ENCODE measurements at regions not wholly inside any gene's neighbourhood (a gene's known extent, or its start where the extent isn't known, plus 50 kb on each side); places are given as distances from the start of the nearest gene placed in this dataset.

GRCh38 chr1:96481409-96481808, 240.2 kb upstream of the PTBP2 start:
- no peak for TF ChIP-seq POLR2A (IDR thresholded peaks at IDR 0.05)
- TF ChIP-seq CTCF (IDR thresholded peaks at IDR 0.05): no peak
- no peak for TF ChIP-seq POLR2AphosphoS5 (IDR thresholded peaks at IDR 0.05)
- no peak for TF ChIP-seq EP300 (IDR thresholded peaks at IDR 0.05)

Data from upper lobe of left lung (tissue), 4 donors.